Left forelimb (tissue), 1 donor: ENCODE measurements at regions not wholly inside any gene's neighbourhood (a gene's known extent, or its start where the extent isn't known, plus 50 kb on each side); places are given as distances from the start of the nearest gene placed in this dataset.
"Not testable (repeated sequence)": the region's sequence is repeated elsewhere in the genome, so short reads cannot be mapped to it uniquely, and the experiment has no call there.

ENCODE experiments used
- DNase-seq: peaks from one replicate; pipeline ENCODE4 v3.0.0-alpha.2; 2018; ENCODE audit warnings: low spot score

DNA sequence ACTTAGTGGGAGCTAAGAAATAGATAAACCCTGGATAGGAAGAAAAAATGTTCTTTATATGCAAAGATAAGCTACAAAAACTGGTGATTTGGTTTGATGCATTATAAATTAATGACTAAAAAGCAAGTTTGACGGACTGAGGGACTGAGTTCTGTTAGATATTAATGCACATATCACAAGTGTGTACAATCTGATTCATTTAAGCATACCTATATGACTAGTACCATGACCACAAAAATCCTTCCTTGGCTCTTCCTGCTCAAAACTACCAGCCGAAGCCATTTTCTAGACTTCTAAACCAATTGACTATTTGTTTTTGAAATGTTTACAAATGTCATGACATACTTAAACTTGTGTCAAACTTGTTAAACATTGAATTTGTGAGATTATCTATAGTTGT is 374.5 kb upstream of the MON1B start:
- no peak for DNase-seq

DNA sequence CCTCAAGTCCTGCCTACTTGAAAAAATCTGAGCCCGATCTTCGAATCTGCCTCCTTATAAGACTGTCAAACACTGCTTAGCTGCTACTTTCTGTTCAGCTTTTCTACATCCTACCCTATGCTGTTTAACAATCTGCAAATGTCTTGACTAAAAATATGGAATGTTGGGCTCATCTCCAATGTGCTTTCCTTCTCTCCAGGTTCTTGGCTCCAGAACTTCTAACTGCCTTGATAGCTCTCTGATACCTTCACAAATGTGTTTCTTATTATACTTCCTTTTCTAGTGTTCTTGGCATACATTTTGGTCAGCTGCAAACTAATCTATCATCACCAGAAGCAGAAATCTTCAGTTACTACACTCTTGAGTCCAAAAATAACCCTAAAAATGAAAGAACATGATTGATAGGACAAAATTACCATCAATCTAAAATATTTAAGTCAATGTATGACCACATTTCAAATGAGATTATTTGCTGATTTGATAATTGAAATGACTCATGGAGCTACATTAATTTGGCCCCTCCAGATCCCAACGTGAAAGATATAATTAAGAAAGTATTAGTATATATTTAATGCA is 372.3 kb upstream of the MON1B start:
- DNase-seq: no peak

DNA sequence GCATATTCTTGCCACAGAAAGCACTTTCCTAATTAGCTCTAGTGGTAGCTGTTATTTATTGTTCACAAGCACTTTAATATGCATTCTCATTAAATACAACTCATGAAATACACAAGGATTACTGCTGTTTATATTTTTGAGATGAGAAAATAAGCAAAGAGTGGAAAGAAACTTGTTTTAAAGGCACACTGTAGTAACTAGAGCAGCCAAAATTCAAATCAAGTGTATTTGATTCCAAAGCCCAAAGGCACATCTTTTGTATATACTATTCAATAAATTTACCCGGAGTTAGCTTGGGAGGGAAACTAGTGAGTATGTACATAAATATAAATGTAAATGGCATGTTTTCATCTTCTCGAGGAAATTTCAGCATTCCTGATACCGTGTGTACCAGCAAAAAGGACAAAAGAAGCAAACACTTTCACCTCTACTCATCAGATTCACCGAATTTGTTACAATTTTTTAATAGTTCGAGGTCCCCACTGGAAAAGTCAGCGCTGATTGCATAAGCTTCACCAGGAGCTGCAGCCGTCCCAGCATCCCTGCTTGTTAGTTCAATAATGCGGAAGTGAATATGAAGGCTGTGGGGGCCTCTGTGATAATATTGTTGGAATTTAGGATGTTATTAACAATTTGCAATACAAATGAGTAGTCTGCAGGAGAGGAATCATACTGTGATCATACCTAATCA is 371.6 kb upstream of the MON1B start:
- no peak for DNase-seq

DNA sequence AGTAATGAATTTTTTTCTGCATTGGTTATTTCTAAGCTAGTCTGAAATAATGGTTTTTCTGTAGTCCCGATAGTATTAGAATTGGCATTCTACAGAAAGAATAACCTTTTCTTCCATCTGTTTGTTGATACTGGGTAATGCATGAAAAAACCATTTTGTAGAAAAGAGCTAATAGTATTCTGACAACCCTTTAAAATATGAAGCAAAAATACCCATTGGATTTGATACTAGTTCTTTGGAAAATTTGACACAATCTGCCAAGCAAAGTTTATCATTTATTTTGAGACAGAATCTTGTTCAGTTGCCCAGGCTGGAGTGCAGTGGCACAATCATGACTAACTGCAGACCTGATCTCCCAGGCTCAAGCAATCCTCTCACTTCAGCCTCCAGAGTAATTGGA is 366.8 kb upstream of the MON1B start:
- no peak for DNase-seq

DNA sequence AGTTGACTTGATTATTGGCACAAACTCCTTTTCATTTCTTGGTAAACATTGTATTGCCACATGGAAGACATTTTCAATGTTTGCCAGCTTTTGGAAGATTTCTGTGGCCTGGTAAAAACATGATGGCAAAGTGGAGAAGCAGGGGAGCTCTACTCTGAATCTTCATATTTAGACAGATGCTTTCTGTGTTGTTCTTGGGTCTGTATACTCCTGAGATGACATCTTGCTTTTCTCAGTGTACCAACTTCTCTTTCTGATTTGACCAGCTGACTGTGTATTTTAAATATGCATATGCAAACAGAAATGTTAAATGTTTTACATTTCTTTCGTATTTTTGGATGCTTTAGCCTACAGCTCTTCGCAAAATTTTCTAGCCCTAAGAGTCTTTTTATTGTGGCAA is 366.2 kb upstream of the MON1B start:
- DNase-seq: no peak

DNA sequence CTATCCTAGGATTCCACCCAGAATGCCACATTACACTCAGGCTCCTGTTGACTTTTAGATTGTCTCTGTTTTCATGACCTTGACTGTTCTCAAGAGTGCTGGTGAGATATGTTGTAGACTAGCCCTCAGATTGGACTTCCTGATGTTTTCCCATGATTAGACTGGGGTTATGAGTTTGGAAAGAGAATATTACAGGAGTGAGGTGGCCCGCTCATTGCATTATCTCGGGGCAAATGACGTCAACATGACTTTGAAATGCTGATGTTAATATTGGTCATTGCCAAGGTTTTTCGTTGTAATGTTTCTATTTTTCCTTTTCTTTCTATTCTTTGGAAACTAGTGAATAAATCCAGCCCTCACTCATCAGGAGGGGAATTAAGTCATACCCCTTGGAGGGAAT is 355.7 kb upstream of the MON1B start:
- no peak for DNase-seq

DNA sequence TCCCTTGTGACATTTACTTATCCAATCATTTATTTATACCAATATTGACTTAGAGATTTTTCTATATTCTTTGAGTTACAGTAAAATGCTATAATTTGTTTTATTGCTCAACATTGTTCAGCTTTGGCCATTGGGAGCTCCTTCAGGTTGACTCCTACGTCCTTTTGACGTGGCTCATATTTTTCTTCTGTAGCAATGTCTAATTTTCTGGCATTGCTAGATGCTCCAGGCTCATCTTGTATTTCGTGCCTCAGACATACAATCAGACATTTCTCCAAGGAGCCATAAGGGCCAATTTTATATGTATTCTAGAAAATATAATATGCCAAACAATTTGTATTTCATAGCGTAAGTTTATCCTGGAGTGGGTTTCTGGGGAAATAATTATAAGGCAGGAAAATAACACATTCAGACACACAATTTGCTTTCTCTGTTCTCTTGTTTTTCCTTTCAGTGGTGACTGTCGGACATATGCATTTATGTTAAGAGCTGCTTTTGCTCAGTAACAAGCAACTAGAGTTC is 355.1 kb upstream of the MON1B start:
- DNase-seq: no peak

DNA sequence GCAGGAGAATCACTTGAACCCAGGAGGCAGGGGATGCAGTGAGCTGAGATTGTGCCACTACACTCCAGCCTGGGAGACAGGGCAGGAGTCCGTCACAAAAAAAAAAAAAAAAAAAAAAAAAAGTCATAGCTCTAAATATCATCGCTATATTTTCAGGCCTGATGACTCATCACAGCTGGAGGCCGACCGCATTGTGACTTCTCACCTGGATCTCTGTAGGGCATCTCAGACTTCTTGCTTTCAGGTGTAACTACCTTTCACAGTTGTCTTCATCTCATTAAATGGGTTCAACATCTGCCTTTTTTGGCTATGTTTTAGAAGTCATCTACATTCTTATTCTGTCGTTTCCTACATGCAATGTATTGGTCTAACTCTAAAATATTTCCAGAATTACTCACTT is 353.1 kb upstream of the MON1B start:
- no peak for DNase-seq

DNA sequence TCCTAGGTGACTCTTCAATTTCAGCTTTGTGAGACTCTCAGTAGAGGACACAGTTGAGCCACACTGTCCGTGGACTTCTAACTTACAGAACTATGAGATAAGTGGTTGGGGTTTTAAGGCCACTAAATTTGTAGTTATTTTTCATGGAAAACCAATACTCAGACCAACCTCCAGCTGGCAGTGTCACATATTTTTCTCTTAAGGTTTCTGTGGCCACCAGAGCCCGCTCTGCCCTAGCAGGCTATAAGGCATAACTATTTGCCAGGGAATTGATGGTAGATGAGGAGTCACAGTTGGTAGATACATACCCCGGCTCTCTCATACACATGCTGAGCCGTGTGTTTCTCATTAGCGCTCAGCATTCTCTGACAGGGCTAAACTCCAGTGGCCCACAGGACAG is 336.8 kb upstream of the MON1B start:
- no peak for DNase-seq

DNA sequence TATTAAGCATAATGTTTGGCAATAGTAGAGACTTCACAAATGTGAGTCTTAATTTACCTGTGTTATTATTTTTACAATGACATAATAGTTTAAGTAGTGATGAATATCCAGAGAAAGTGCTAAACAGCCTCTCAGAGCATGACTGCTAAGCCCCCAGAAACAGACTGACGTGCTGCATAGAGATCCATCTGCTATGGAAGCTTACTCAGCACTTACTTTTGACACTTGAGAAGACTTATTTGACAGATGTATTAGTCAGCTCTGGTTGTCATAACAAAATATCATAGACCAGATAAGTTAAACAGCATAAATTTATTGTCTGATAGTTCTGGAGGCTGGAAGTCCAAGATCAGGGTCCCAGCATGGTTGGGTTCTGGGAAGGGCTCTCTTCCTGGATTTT is 334.9 kb upstream of the MON1B start:
- no peak for DNase-seq

DNA sequence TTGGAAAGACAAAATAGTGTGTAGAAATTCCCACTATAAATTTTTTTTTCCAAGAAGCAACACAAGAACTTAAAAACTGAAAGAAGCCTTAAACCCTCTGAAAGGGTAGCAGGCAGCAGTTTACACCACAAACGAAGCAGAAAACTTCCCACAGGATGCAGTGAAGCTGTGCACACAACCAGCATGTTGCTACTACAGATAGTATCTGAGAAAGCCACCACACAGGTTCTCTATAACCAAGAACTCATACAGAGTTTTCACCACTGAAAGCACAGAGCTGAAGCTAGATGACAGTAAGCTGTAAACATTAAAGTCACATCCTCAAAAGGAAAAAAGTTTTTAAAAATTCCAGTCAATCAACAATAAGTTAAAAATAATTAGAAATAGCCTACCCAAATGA is 333.6 kb upstream of the MON1B start:
- DNase-seq: no peak

DNA sequence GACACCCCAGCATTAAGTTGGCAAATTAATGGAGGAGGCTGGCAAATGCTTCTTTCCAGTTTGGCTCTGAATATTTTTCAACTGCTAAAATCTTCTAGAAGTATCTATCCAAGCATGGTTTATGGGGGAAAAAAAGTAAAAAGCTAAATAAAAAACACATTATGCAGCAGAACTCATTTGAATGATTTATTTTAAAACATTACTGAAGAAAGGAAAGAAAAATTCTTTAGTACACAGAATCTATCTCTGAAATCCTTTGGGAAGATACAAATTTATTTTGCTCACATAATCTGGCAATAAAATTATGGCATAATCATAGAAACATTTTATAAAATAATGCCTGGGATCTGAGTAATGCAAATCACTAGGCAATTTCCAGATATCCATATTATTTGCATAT is 328.1 kb upstream of the MON1B start:
- DNase-seq: no peak

DNA sequence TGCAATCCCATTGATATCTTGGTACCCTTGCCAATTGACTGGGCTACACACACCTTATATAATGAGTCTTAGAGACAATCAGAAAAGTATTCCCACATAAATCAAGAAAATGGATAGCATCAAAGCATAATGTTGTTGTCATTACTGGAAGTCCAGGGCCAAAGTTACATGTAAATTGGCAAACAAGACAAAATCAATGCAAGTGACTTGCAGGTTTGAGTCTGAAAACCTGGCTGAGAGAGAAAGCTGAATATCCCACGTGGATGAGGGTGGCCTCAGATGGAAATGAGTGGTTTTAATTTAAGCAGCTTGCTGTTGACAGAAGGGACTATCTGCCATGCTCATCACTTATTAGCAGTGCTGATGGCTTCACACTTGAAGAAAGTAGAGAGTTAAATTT is 324.0 kb upstream of the MON1B start:
- DNase-seq: no peak

DNA sequence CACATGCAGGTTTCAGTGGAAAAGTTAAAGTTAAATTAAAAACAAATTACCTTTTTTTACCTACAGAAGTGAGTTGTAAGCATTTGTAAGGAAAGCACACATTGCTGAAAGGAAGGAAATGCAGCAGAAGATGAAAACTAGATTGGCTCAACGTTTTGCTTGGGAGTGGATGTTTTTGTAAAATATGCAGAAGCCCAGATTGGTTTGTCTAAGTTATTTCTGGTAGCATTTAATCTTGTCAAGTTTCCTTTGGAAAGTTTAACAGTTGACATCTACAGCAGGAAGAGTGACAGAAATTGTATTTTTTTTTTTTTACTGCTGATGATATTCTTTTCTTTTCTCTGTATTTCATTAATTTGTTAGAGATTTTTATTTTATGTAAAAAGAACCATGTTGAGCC is 315.1 kb upstream of the MON1B start:
- DNase-seq: no peak

DNA sequence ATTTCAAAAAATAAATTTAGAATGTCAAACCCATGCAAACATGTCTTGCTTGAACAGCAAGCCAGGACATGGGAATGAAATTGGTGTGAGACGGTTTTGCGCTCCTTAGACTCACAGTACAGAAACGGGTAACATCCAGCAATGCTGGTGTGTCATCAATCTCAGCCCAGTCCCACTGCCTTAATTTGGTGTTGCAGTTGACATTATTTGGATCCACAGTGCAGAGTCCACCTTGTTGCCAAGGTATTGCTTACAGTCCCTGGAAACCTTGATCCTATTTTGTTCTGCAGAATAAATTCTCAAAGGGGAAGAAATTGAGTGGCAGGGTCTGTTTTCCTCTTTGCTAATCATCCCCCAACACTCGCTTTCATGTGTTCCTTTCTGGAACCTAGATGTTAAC is 311.6 kb upstream of the MON1B start:
- no peak for DNase-seq

DNA sequence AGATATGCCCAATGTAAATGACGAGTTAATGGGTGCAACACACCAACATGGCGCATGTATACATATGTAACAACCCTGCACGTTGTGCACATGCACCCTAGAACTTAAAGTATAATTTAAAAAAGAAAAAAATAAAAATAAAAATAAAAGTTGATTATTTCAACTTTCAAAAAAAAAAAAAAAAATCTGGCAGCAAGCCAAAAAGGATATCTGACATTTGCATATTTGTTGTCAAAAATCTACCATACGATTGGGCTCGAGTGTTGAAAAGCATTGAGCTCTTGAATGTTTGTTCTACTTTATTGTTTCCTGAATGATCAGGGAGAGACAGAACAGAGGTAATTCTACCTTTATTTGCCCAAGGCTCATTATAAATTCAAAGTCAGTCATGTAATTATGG is 310.5 kb upstream of the MON1B start:
- not testable (repeated sequence) for DNase-seq

DNA sequence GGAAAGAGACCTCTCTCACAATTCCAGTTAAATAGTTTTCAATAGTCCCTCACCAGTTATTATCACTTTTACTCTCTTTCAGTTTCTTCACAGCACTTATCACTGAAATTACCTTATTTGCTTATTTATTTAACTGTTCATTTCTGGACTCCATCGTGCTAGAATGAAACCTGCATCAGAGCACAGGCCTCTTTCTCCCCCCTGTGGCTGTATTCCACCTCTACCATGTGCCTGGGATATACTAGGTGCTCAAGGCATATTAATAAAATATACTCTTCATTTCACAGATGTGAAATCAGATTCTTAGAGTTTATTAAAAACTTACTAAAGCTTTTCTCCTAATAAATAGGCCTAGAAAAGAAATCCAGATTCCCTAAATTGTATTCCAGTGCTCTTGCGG is 308.9 kb upstream of the MON1B start:
- DNase-seq: no peak

DNA sequence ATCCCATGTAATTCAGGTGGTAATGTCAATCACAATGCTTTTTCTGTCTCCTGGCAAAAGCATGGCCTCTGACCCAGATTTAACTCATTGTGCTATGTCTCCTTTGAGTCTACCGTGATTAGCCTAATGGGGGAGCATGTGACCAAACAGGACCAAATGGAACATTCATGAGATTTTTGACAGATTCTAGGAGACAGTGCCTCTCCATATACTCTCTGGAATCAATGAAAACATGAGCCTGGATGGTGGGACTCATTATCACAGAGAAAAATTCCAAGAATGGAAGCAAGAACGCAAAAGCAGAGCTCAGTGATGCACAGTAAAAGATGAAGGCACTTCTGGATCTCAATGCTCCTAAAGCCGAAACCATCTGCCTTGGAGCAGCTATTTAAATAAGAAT is 307.9 kb upstream of the MON1B start:
- DNase-seq: no peak

DNA sequence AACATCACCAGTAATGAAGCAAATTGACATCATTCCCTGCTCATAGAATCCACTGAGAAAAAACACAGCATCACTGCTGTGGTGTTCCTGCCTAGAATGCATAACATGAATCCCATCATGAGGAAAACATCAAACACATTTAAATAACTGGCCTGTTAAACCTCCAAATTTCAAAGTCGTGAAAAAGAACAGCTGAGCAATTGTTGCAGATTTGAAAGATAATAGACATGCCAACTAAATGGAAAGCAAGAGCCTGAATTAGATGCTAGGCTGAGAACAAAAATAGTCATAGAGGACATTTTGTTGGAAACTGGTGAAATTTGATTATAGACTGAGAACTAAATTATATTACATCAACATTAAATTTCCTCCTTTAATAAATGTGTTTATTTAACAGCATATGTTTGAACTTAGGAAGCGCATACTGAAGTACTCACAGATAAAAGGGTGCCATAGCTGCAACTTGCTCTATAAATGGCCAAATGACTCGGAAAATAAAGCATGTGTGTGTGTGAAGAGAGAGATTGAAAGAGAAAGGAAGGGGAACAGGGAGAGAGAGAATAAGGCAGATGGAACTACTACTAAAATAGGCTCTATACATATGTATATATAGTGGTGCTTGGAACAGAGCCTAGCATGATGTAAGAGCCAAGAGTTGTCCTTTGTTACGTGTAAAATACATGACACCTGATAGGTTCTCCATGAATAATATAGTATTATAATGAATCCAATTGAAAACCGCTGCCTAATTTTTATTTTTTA is 305.0 kb upstream of the MON1B start:
- no peak for DNase-seq

DNA sequence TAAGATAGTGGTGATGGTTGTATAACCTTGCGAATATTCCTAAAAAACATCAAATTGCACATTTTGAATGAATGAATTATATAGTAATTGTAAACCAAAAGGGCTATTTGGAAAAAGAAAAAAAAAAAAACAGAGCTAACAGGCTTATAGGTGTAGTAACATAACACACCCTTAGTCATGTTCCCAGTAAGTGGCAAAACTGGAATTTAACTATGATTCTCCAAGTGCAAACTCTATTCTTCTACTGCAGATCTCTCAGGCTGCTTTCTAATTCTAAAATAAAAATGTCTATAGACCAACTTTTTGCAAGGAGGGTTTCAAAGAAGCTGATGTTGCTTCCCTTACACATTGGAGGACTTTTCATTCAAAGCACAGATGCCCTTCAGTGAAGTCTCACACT is 293.2 kb upstream of the MON1B start:
- DNase-seq: no peak

DNA sequence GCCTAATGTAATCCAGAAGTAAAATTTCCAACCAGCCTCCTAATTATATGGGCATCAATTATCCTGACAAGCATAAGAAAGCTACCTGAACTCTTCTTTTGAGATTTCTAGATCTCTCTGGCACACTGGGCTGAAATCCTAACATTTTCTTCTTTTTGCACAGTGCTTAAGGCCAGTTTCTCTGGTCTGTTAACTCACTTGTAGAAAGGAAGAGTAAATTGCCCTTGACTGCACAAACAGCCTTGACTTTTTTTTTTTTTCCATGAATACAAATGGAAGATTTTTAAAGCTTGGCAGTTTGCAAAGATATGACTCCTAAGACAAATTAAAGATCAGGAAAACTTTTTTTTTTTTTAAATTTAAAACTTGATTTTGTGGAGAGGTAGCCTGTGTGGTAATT is 291.2 kb upstream of the MON1B start:
- no peak for DNase-seq

DNA sequence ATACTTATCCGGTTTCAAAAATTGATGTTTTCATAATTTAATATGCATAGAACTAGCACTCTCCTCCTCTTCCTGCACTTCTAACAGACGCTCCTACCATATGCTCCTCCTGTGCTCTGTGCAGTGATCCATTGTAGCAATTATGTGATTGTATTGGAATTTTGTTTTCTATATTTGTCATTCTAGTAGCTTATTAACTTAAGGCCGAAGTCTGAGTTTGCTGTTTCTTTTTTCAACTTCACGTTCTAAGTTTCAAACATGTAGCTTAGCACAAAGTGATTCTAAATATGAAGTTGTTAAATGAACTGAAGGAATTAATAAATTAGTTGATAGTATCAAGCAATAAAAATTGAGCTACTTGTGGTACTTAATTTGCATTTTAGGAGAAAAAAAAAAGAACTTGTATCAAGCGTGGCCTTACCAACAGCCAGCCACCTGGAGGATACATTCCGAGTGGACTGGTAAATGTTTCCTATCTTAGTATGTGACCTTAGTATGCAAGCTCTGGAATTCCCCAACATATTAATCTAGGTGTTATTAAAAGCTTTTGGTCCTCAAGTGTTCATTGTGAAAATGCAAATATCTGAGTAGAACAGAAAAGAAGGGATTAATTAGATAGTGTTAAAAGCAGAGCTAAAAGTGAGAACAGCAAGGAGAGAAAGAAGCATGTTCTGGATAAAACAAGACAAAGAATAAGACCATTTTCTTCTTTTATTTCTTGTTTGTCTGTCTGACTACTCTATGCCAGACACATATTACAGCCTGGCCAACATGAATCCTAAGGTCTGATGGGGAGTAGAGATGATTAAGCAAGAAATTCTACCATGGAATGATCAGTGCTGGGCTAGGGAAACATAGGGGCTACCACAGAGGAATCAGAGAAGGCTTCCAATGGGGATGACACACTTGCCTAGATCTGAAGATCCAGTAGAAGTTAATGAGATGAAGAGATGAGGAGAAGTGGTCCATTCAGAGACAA is 290.4 kb upstream of the MON1B start:
- no peak for DNase-seq
